ENCODE measurements at regions not wholly inside any gene's neighbourhood (a gene's known extent, or its start where the extent isn't known, plus 50 kb on each side); places are given as distances from the start of the nearest gene placed in this dataset.

DNA sequence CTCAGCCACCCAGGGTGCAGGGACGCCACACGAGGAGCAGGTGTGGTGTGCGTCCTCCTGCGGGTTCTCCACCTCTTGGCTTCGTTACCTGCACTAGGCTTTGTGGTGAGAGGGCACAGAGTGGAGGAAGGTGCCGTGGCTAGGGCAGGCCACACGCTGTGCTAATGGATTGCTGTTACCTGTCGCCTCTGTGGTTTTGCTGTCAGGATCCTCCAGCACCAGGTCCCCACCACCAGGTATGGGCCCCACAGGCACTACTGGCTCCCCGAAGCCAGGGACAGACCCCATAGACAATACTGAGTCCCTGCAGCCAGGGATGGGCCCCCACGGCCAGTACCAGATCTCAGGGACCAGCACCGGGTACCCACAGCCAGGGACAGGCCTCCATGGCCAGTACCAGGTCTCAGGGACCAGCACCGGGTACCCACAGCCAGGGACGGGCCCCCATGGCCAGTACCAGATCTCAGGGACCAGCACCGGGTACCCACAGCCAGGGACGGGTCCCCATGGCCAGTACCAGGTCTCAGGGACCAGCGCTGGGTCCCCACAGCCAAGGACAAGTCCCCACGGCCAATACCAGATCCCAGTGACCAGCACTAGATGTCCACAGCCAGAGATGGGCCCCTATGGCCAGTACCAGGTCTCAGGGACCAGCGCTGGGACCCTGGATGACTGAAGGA lies 315.6 kb downstream of the SEC14L1 start (continued):
- TF ChIP-seq ZNF281 (CRISPR knock-in tag; IDR thresholded peaks at IDR 0.05; ENCODE audit: borderline replicate concordance) (no peak), POLR2G (IDR thresholded peaks at IDR 0.05; ENCODE audit: low read depth, low read length) (peak; percentile 14; the same call in 1 of the 2 replicates), RBFOX2 (IDR thresholded peaks at IDR 0.05; ENCODE audit: low read depth, low read length) (peak; percentile 62; the same call in 1 of the 2 replicates), CC2D1A (CRISPR knock-in tag; IDR thresholded peaks at IDR 0.05) (no peak), MAF1 (CRISPR knock-in tag; IDR thresholded peaks at IDR 0.05; ENCODE audit: borderline replicate concordance) (no peak), EED (CRISPR knock-in tag; IDR thresholded peaks at IDR 0.05) (0 out of 2 replicates have a peak, but pooled peaks have one; percentile 16), ZNF747 (CRISPR knock-in tag; IDR thresholded peaks at IDR 0.05; ENCODE audit: borderline replicate concordance) (no peak), TBX3 (IDR thresholded peaks at IDR 0.05; ENCODE audit: borderline replicate concordance) (no peak), IKZF1 (IDR thresholded peaks at IDR 0.05) (no peak), SMARCE1 (IDR thresholded peaks at IDR 0.05; ENCODE audit: borderline replicate concordance) (no peak), ZNF670 (CRISPR knock-in tag; IDR thresholded peaks at IDR 0.05; ENCODE audit: borderline replicate concordance) (no peak), NPAS2 (CRISPR knock-in tag; IDR thresholded peaks at IDR 0.05; ENCODE audit: borderline replicate concordance) (no peak), ZFP90 (CRISPR knock-in tag; IDR thresholded peaks at IDR 0.05; ENCODE audit: borderline replicate concordance) (no peak), GABPB1 (CRISPR knock-in tag; IDR thresholded peaks at IDR 0.05) (peak; percentile 11; the same call in 1 of the 2 replicates), ZNF749 (CRISPR knock-in tag; IDR thresholded peaks at IDR 0.05; ENCODE audit: borderline replicate concordance) (no peak), ZNF557 (CRISPR knock-in tag; IDR thresholded peaks at IDR 0.05) (no peak)
- TF ChIP-seq, protein P1, sequence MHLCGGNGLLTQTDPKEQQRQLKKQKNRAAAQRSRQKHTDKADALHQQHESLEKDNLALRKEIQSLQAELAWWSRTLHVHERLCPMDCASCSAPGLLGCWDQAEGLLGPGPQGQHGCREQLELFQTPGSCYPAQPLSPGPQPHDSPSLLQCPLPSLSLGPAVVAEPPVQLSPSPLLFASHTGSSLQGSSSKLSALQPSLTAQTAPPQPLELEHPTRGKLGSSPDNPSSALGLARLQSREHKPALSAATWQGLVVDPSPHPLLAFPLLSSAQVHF (CRISPR knock-in tag; IDR thresholded peaks at IDR 0.05) = no peak
- TF ChIP-seq, protein P2, sequence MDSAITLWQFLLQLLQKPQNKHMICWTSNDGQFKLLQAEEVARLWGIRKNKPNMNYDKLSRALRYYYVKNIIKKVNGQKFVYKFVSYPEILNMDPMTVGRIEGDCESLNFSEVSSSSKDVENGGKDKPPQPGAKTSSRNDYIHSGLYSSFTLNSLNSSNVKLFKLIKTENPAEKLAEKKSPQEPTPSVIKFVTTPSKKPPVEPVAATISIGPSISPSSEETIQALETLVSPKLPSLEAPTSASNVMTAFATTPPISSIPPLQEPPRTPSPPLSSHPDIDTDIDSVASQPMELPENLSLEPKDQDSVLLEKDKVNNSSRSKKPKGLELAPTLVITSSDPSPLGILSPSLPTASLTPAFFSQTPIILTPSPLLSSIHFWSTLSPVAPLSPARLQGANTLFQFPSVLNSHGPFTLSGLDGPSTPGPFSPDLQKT (CRISPR knock-in tag; IDR thresholded peaks at IDR 0.05; ENCODE audit: borderline replicate concordance) = no peak
- TF ChIP-seq, protein P3, sequence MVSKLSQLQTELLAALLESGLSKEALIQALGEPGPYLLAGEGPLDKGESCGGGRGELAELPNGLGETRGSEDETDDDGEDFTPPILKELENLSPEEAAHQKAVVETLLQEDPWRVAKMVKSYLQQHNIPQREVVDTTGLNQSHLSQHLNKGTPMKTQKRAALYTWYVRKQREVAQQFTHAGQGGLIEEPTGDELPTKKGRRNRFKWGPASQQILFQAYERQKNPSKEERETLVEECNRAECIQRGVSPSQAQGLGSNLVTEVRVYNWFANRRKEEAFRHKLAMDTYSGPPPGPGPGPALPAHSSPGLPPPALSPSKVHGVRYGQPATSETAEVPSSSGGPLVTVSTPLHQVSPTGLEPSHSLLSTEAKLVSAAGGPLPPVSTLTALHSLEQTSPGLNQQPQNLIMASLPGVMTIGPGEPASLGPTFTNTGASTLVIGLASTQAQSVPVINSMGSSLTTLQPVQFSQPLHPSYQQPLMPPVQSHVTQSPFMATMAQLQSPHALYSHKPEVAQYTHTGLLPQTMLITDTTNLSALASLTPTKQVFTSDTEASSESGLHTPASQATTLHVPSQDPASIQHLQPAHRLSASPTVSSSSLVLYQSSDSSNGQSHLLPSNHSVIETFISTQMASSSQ (IDR thresholded peaks at IDR 0.05; ENCODE audit: low read depth) = no peak
- TF ChIP-seq, protein P3 (CRISPR knock-in tag; IDR thresholded peaks at IDR 0.05; ENCODE audit: borderline replicate concordance) = no peak
- TF ChIP-seq, protein P4, sequence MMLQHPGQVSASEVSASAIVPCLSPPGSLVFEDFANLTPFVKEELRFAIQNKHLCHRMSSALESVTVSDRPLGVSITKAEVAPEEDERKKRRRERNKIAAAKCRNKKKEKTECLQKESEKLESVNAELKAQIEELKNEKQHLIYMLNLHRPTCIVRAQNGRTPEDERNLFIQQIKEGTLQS (CRISPR knock-in tag; IDR thresholded peaks at IDR 0.05) = no peak

Data from HepG2 (cell line).